ENCODE measurements at regions not wholly inside any gene's neighbourhood (a gene's known extent, or its start where the extent isn't known, plus 50 kb on each side); places are given as distances from the start of the nearest gene placed in this dataset.

GRCh38 chr14:51523243-51523642 is 128.5 kb upstream of the FRMD6 start:
- no peak for TF ChIP-seq POLR2A (IDR thresholded peaks at IDR 0.05)
- no peak for TF ChIP-seq CTCF (IDR thresholded peaks at IDR 0.05)
- TF ChIP-seq EP300 (IDR thresholded peaks at IDR 0.05): no peak
- no peak for TF ChIP-seq POLR2AphosphoS5 (IDR thresholded peaks at IDR 0.05)
